ENCODE measurements at regions not wholly inside any gene's neighbourhood (a gene's known extent, or its start where the extent isn't known, plus 50 kb on each side); places are given as distances from the start of the nearest gene placed in this dataset.

DNA sequence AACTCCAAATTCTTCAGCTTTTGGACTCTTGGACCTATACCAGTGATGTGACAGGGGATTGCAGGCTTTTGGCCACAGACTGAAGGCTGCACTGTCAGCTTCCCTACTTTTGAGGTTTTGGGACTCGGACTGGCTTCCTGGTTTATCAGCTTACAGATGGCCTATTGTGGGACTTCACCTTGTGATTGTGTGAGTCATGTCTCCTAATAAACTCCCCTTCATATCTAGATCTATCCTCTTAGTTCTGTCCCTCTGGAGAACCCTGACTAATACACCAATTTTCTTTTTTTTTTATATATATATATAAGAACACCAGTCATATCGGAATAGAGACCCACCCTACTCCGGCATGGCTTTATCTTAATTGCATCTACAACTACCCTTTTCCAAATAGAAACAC is 166.8 kb downstream of the ETV1 start:
- peaks cover 4% of the 10 kb centered on the region for H3K36me3 Mint-ChIP-seq (ENCODE audit: unreplicated experiment)
- TF ChIP-seq, protein P1, sequence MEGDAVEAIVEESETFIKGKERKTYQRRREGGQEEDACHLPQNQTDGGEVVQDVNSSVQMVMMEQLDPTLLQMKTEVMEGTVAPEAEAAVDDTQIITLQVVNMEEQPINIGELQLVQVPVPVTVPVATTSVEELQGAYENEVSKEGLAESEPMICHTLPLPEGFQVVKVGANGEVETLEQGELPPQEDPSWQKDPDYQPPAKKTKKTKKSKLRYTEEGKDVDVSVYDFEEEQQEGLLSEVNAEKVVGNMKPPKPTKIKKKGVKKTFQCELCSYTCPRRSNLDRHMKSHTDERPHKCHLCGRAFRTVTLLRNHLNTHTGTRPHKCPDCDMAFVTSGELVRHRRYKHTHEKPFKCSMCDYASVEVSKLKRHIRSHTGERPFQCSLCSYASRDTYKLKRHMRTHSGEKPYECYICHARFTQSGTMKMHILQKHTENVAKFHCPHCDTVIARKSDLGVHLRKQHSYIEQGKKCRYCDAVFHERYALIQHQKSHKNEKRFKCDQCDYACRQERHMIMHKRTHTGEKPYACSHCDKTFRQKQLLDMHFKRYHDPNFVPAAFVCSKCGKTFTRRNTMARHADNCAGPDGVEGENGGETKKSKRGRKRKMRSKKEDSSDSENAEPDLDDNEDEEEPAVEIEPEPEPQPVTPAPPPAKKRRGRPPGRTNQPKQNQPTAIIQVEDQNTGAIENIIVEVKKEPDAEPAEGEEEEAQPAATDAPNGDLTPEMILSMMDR (IDR thresholded peaks at IDR 0.05; ENCODE audit: partially characterized antibody, unreplicated experiment), result no peak
- DNase-seq, result no peak
- H3K27me3 Mint-ChIP-seq (ENCODE audit: unreplicated experiment), result no peaks in the 10 kb centered on the region
- no peaks in the 10 kb centered on the region for H3K4me1 Mint-ChIP-seq (ENCODE audit: low read depth, unreplicated experiment)
- H3K27ac Mint-ChIP-seq (ENCODE audit: unreplicated experiment), result no peak overlapping the region
- peaks cover 4% of the 10 kb centered on the region for H3K9me3 Mint-ChIP-seq (ENCODE audit: unreplicated experiment)
- H3K4me3 Mint-ChIP-seq (ENCODE audit: unreplicated experiment), result no peak overlapping the region

DNA sequence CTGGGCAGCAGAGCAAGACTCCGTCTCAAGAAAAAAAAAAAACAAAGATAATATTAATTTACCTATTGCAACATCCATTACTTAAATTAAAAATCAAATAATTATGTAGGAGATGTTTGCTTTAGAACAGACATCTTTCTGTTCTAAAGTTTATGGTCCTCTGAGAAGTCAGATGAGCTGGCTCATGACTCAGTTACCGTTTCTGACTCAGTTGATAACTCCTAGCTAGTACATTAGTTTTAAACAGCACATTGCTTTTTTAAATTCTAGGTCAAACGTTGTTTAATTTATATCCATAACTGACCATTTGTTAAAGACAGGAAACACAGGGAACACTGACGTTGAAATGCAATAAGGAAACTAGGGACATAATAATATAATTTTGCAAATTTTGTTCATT is 162.7 kb downstream of the ETV1 start:
- TF ChIP-seq, protein P1 (IDR thresholded peaks at IDR 0.05; ENCODE audit: partially characterized antibody, unreplicated experiment), result no peak
- Mint-ChIP-seq H3K9me3 (ENCODE audit: unreplicated experiment) (peaks cover 4% of the 10 kb centered on the region), H3K4me1 (ENCODE audit: low read depth, unreplicated experiment) (no peaks in the 10 kb centered on the region), H3K27me3 (ENCODE audit: unreplicated experiment) (no peaks in the 10 kb centered on the region), H3K36me3 (ENCODE audit: unreplicated experiment) (no peaks in the 10 kb centered on the region), H3K27ac (ENCODE audit: unreplicated experiment) (no peak overlapping the region), H3K4me3 (ENCODE audit: unreplicated experiment) (no peak overlapping the region)
- DNase-seq, result no peak

DNA sequence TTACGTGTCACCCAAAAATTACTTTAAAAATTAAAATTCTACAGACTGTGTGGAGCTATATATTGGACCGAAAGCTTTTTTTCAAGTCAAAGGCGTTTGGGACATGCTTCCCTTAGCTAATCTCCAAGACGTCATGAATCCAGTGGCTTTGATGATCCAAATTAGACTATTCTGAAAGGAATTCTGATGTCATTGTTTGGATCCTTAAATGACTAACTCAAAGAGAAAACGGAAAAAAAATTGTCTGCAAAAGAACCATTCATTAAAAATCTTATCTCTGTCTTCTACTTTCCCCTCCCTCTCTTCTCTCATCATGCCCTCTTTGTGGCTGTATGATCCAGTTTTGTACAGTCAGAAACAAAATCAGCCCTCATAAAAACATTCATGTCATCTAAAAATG is 161.8 kb downstream of the ETV1 start:
- Mint-ChIP-seq H3K27me3 (ENCODE audit: unreplicated experiment) (no peaks in the 10 kb centered on the region), H3K4me1 (ENCODE audit: low read depth, unreplicated experiment) (no peaks in the 10 kb centered on the region), H3K36me3 (ENCODE audit: unreplicated experiment) (no peaks in the 10 kb centered on the region)

DNA sequence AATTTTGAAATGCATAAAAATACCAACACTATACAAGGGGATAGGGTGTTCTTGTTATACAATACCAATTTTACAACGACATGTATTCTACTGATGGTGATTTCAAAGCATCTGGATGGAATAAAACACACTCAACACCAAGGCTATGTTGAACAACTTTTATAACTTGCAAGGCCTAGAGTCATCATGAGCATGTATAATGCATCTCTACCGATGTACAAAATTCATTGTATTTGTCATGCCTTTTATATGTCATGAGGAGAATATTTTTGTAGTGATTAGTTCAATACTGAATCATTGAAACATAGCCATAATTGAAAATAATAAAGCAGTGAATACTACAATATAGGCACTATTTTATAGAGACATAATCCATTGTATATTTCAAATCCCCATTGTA is 160.2 kb downstream of the ETV1 start:
- no peak overlapping the region for H3K4me3 Mint-ChIP-seq (ENCODE audit: unreplicated experiment)
- H3K27ac Mint-ChIP-seq (ENCODE audit: unreplicated experiment), result no peak overlapping the region
- TF ChIP-seq, protein P1 (IDR thresholded peaks at IDR 0.05; ENCODE audit: partially characterized antibody, unreplicated experiment), result no peak
- no peaks in the 10 kb centered on the region for H3K4me1 Mint-ChIP-seq (ENCODE audit: low read depth, unreplicated experiment)
- DNase-seq, result no peak
- H3K36me3 Mint-ChIP-seq (ENCODE audit: unreplicated experiment), result no peaks in the 10 kb centered on the region
- no peaks in the 10 kb centered on the region for H3K27me3 Mint-ChIP-seq (ENCODE audit: unreplicated experiment)
- no peaks in the 10 kb centered on the region for H3K9me3 Mint-ChIP-seq (ENCODE audit: unreplicated experiment)

More for the DNA sequence above, 161.8 kb downstream of the ETV1 start:
- Mint-ChIP-seq H3K27ac (ENCODE audit: unreplicated experiment) (no peak overlapping the region), H3K9me3 (ENCODE audit: unreplicated experiment) (peaks cover 1% of the 10 kb centered on the region), H3K4me3 (ENCODE audit: unreplicated experiment) (no peak overlapping the region)
- no peak for DNase-seq
- TF ChIP-seq, protein P1 (IDR thresholded peaks at IDR 0.05; ENCODE audit: partially characterized antibody, unreplicated experiment), result no peak

DNA sequence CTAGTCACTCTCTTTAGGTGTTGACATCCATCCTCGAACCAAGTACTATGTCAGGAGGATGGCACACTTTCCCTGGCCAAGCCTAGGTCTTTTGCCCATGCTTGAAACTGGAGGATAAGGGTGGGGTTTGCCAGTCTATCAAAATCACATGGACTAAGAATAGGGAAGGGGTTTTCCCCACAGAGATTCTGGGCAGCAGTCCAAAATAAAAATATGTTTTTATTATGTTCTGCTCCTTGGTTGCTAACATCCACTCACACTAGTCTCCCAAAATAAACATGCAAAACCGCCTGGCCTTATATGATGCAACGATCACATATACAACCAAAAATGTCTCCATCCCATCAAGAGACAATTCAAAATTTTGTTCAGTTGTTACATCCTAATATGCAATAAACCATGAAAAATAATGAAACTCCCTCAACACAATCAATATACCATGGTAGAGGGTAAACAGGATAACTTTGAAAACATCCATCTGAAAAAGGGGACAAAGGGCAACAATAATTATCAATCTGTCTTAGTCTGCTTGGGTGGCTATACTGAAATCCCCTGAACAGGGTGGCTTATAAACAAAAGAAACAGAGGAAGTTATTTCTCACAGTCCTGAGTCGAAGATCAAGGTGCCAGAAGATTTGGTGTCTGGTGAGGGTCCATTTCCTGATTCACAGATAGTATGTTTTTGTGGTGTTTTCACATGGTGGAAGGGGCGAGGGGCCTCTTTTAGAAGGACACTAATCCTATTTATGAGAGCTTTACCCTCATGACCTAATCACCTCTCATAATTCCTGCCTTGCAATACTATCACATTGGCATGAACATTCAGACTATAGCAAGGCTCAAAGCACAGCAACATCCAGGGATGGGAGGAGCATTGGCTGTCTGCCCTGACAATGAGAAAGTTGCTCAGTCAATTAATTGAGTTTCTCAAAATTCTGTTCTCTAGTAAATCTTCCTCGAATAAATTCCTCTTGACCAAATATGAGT is 159.3 kb downstream of the ETV1 start:
- H3K4me1 Mint-ChIP-seq (ENCODE audit: low read depth, unreplicated experiment), result no peaks in the 10 kb centered on the region
- H3K9me3 Mint-ChIP-seq (ENCODE audit: unreplicated experiment), result no peaks in the 10 kb centered on the region
- no peak overlapping the region for H3K4me3 Mint-ChIP-seq (ENCODE audit: unreplicated experiment)
- H3K27me3 Mint-ChIP-seq (ENCODE audit: unreplicated experiment), result no peaks in the 10 kb centered on the region
- DNase-seq, result no peak
- TF ChIP-seq, protein P1 (IDR thresholded peaks at IDR 0.05; ENCODE audit: partially characterized antibody, unreplicated experiment), result no peak
- H3K27ac Mint-ChIP-seq (ENCODE audit: unreplicated experiment), result peak overlapping the region; percentile 21
- no peaks in the 10 kb centered on the region for H3K36me3 Mint-ChIP-seq (ENCODE audit: unreplicated experiment)
